Naive thymus-derived CD8-positive, alpha-beta T cell (primary cell): ENCODE measurements at regions not wholly inside any gene's neighbourhood (a gene's known extent, or its start where the extent isn't known, plus 50 kb on each side); places are given as distances from the start of the nearest gene placed in this dataset.
"Not testable (repeated sequence)": the region's sequence is repeated elsewhere in the genome, so short reads cannot be mapped to it uniquely, and the experiment has no call there.

ENCODE experiments used
- ATAC-seq, 2 donors: fragments of 150-1000 bp; cut with Tn5 transposase in 1 of 2; sonication (Bioruptor Pico), chemical (Tn5 transposase) in 1 of 2; 1 replicate in 1 of 2; 2 replicates in 1 of 2; pipeline ENCODE4 v1.10.0; 2021; ENCODE audit warnings: mild to moderate bottlenecking in 2 of 2, moderate library complexity in 2 of 2
- POLR2A ChIA-PET: fragments of 350-600 bp; sonication (Branson Sonifier 250); formaldehyde crosslinking; loops from one replicate; lab custom pipeline; 2021; ENCODE audit warnings: antibody characterized with exemption; lab: Charles Lee
- DNase-seq, 10 donors: peaks; one replicate each; pipeline versions ENCODE4 v3.0.0 to v3.0.0-alpha.2; 2020 to 2022
- H3K27ac Mint-ChIP-seq, 10 donors: one replicate each; pipeline ENCODE4 v1.8.0; 2020 to 2022; ENCODE audit warnings: mild to moderate bottlenecking in 10 of 10, mixed read lengths in 10 of 10, moderate library complexity in 4 of 10, inconsistent platforms in 1 of 10
- H3K27me3 Mint-ChIP-seq, 5 donors: one replicate each; pipeline ENCODE4 v1.8.0; 2021 to 2022; ENCODE audit warnings: mixed read lengths in 5 of 5
- H3K36me3 Mint-ChIP-seq, 3 donors: one replicate each; pipeline ENCODE4 v1.8.0; 2020 to 2022; ENCODE audit warnings: mixed read lengths in 3 of 3, mild to moderate bottlenecking in 2 of 3, inconsistent platforms in 1 of 3
- H3K4me1 Mint-ChIP-seq, 4 donors: one replicate each; pipeline ENCODE4 v1.8.0; 2021 to 2022; ENCODE audit warnings: mixed read lengths in 4 of 4
- H3K4me3 Mint-ChIP-seq, 10 donors: one replicate each; pipeline ENCODE4 v1.8.0; 2020 to 2022; ENCODE audit warnings: mild to moderate bottlenecking in 10 of 10, mixed read lengths in 10 of 10, moderate library complexity in 6 of 10, inconsistent platforms in 1 of 10
- H3K9me3 Mint-ChIP-seq, 9 donors: one replicate each; pipeline ENCODE4 v1.8.0; 2020 to 2022; ENCODE audit warnings: mixed read lengths in 9 of 9, mild to moderate bottlenecking in 3 of 9, inconsistent platforms in 1 of 9, moderate library complexity in 1 of 9

DNA sequence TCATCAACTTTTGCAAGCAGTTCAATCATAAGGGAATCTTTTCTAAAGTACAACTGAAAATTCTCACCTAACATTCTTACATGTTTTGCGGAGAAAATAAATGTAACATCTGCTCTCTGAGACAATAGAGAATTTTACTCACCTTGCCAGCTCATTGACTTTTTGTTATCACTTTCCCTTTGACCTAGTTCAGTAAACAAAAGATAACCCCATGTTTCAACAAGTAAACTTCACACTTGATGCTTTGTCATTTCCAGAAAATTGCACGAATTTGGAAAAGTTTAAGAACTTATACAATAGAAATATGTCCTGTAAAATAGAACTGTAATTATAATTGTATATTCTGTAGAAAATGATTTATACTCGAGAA, 1110.0 kb upstream of the ACVR2A start:
- Mint-ChIP-seq H3K4me1 (no peaks in the 10 kb centered on the region), H3K4me3 (no peak overlapping the region), H3K9me3 (no peaks in the 10 kb centered on the region), H3K27ac (no peak overlapping the region), H3K36me3 (no peaks in the 10 kb centered on the region), H3K27me3 (no peaks in the 10 kb centered on the region)
- POLR2A ChIA-PET: no interaction called here
- no peak for DNase-seq
- ATAC-seq: no peak

GRCh38 chr2:146734042-146734820, 1110.6 kb upstream of the ACVR2A start:
- ATAC-seq (no peak), DNase-seq (no peak)
- no peaks in the 10 kb centered on the region for H3K4me1 Mint-ChIP-seq
- no peaks in the 10 kb centered on the region for H3K27me3 Mint-ChIP-seq
- POLR2A ChIA-PET: no interaction called here
- no peaks in the 10 kb centered on the region for H3K9me3 Mint-ChIP-seq
- no peak overlapping the region for H3K27ac Mint-ChIP-seq
- no peak overlapping the region for H3K4me3 Mint-ChIP-seq
- H3K36me3 Mint-ChIP-seq: no peaks in the 10 kb centered on the region

- ATAC-seq (no peak), DNase-seq (no peak)
- Mint-ChIP-seq H3K27ac (no peak overlapping the region), H3K36me3 (no peaks in the 10 kb centered on the region), H3K4me3 (no peak overlapping the region), H3K4me1 (no peaks in the 10 kb centered on the region), H3K27me3 (no peaks in the 10 kb centered on the region), H3K9me3 (peaks cover 0 to 2% (median 0%) of the 10 kb centered on the region in 9 donors)
- POLR2A ChIA-PET: no interaction called here
These were observed 1113.9 kb upstream of the ACVR2A start for GRCh38 chr2:146730882-146731281.

DNA sequence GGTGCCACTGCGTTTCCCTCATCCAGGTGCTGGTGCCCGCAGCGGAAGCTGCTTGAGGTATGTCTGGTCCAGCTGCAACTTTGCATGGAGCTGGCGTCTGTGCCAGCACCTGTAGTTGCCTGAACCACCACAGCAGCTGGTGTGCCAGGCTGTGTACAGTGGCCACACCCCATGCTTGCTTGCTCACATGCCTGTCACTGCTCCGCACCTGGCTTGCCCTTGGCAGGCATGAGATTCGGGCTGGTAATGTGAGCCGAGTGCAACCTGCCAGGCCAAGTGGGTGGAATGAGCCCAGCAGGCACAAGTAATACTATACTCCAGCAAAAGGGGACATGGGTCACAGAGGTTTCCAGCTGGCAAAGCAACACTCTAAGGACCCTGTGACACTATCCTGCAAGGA, 1123.3 kb upstream of the ACVR2A start:
- POLR2A ChIA-PET: no interaction called here
- Mint-ChIP-seq H3K4me3 (no peak overlapping the region), H3K36me3 (no peaks in the 10 kb centered on the region), H3K9me3 (peaks cover 0 to 10% (median 2%) of the 10 kb centered on the region in 9 donors), H3K4me1 (no peaks in the 10 kb centered on the region), H3K27ac (no peak overlapping the region), H3K27me3 (peaks cover 0 to 5% (median 0%) of the 10 kb centered on the region in 5 donors)
- ATAC-seq: no peak
- no peak for DNase-seq

DNA sequence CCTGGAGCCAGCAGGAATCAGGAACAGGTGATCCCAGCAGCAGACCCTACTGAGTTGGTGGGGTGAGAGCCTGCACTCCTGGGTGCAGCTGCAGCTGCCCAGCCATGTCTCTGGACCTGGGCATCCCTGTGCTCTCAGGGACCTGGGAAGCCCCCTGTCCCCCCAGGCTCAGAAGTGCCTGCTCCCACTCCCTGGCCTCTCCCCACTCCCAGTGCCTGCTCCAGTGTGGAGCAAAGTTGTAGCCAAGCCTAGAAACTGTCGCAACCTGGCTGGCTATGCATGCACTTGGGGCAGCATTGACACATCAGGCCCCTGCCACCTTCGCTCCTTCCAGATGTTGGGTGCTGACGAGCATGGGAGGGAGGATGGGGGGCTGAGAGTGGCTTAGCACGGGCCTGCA, 1124.7 kb upstream of the ACVR2A start:
- Mint-ChIP-seq H3K36me3 (no peaks in the 10 kb centered on the region), H3K27me3 (peaks cover 0 to 5% (median 0%) of the 10 kb centered on the region in 5 donors)

GRCh38 chr2:146716591-146716990, 1128.2 kb upstream of the ACVR2A start:
- Mint-ChIP-seq H3K4me3 (no peak overlapping the region), H3K36me3 (no peaks in the 10 kb centered on the region), H3K9me3 (peaks cover 0 to 14% (median 5%) of the 10 kb centered on the region in 9 donors), H3K27ac (no peak overlapping the region), H3K27me3 (peaks cover 0 to 5% (median 0%) of the 10 kb centered on the region in 5 donors), H3K4me1 (no peaks in the 10 kb centered on the region)
- POLR2A ChIA-PET: no interaction called here
- ATAC-seq (no peak), DNase-seq (no peak)

More for the DNA sequence above, 1124.7 kb upstream of the ACVR2A start:
- Mint-ChIP-seq H3K4me3 (no peak overlapping the region), H3K9me3 (peaks cover 0 to 10% (median 2%) of the 10 kb centered on the region in 9 donors), H3K4me1 (no peaks in the 10 kb centered on the region), H3K27ac (no peak overlapping the region)
- DNase-seq: no peak
- no peak for ATAC-seq
- POLR2A ChIA-PET: no interaction called here

- Mint-ChIP-seq H3K9me3 (peaks cover 3 to 23% (median 8%) of the 10 kb centered on the region in 9 donors), H3K36me3 (no peaks in the 10 kb centered on the region), H3K4me1 (no peaks in the 10 kb centered on the region), H3K27me3 (peaks cover 0 to 3% (median 0%) of the 10 kb centered on the region in 5 donors), H3K4me3 (no peak overlapping the region), H3K27ac (no peak overlapping the region)
- DNase-seq: no peak
- POLR2A ChIA-PET: no interaction called here
- ATAC-seq: no peak
These were observed 1135.8 kb upstream of the ACVR2A start for GRCh38 chr2:146709004-146709403.

DNA sequence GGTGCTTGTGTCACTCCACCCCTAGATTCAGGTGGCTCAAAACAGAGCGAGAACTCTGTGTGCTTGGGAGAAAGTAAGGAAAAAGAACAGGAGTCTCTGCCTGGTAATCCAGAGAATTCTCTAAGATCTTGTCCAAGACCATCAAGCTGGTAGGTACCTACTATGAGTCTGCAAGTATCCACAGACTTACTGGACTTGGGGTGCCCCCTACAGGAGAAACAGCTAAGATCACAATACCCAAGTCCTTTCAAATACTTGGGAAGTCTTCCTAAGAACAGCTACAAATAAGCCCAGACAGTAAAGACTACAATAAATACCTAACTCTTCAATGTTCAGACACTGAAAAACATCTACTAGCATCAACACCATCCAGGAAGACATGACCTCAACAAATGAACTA, 1143.6 kb upstream of the ACVR2A start:
- POLR2A ChIA-PET: no interaction called here
- Mint-ChIP-seq H3K36me3 (peaks cover 0 to 12% (median 0%) of the 10 kb centered on the region in 3 donors), H3K9me3 (peaks cover 5 to 48% (median 30%) of the 10 kb centered on the region in 9 donors), H3K4me1 (no peaks in the 10 kb centered on the region), H3K4me3 (no peak overlapping the region), H3K27ac (no peak overlapping the region), H3K27me3 (no peaks in the 10 kb centered on the region)
- ATAC-seq (no peak), DNase-seq (no peak)

GRCh38 chr2:146697307-146697706, 1147.5 kb upstream of the ACVR2A start:
- Mint-ChIP-seq H3K9me3 (peaks cover 2 to 38% (median 8%) of the 10 kb centered on the region in 9 donors), H3K36me3 (peaks cover 0 to 7% (median 0%) of the 10 kb centered on the region in 3 donors), H3K4me3 (no peak overlapping the region), H3K27ac (no peak overlapping the region), H3K27me3 (no peaks in the 10 kb centered on the region), H3K4me1 (no peaks in the 10 kb centered on the region)
- ATAC-seq: no peak
- POLR2A ChIA-PET: no interaction called here
- no peak for DNase-seq

GRCh38 chr2:146696787-146697186, 1148.0 kb upstream of the ACVR2A start:
- DNase-seq, POLR2A ChIA-PET, H3K4me3 Mint-ChIP-seq, H3K27ac Mint-ChIP-seq, H3K27me3 Mint-ChIP-seq, ATAC-seq, H3K4me1 Mint-ChIP-seq, H3K36me3 Mint-ChIP-seq: not testable (repeated sequence)
- H3K9me3 Mint-ChIP-seq: peaks cover under 1 to 33% (median 4%) of the 10 kb centered on the region in 9 donors

DNA sequence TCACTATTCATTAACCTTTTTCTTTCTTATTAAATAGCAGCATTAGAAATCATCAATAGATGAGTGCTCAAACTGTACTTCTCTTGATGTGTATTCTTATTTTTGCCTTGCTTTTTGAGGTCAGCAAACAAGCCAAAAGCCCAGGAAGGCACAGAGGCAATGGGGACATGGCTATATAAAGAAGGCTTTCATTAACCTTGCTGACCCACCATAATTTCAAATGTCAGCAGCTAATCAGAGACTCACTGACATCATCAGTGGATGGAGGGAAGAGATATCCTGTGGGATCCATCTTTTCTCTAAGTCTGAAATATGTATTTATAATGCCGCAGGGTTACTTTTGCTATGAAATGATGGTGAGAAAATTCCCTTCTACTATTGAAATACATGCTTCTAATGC, 1162.8 kb upstream of the ACVR2A start:
- H3K4me1 Mint-ChIP-seq: no peaks in the 10 kb centered on the region
- POLR2A ChIA-PET: no interaction called here
- H3K9me3 Mint-ChIP-seq: peaks cover 0 to 2% (median 0%) of the 10 kb centered on the region in 9 donors
- ATAC-seq (no peak), DNase-seq (no peak)
- no peaks in the 10 kb centered on the region for H3K36me3 Mint-ChIP-seq
- H3K27me3 Mint-ChIP-seq: peaks cover 0 to 2% (median 0%) of the 10 kb centered on the region in 5 donors
- H3K4me3 Mint-ChIP-seq: no peak overlapping the region
- no peak overlapping the region for H3K27ac Mint-ChIP-seq

- Mint-ChIP-seq H3K27me3 (peaks cover 0 to 2% (median 0%) of the 10 kb centered on the region in 5 donors), H3K36me3 (no peaks in the 10 kb centered on the region), H3K27ac (no peak overlapping the region), H3K4me1 (no peaks in the 10 kb centered on the region), H3K9me3 (peaks cover 0 to 4% (median 0%) of the 10 kb centered on the region in 9 donors), H3K4me3 (no peak overlapping the region)
- ATAC-seq (no peak), DNase-seq (no peak)
- POLR2A ChIA-PET: no interaction called here
These were observed 1166.3 kb upstream of the ACVR2A start for GRCh38 chr2:146678516-146678915.

- peaks cover 0 to 2% (median 0%) of the 10 kb centered on the region in 9 donors for H3K9me3 Mint-ChIP-seq
- no peaks in the 10 kb centered on the region for H3K36me3 Mint-ChIP-seq
- H3K4me1 Mint-ChIP-seq: no peaks in the 10 kb centered on the region
- H3K4me3 Mint-ChIP-seq: no peak overlapping the region
- peaks cover 0 to 2% (median 0%) of the 10 kb centered on the region in 5 donors for H3K27me3 Mint-ChIP-seq
- POLR2A ChIA-PET: no interaction called here
- DNase-seq: no peak
- no peak for ATAC-seq
- no peak overlapping the region for H3K27ac Mint-ChIP-seq
These were observed 1167.5 kb upstream of the ACVR2A start for GRCh38 chr2:146677280-146677679.

DNA sequence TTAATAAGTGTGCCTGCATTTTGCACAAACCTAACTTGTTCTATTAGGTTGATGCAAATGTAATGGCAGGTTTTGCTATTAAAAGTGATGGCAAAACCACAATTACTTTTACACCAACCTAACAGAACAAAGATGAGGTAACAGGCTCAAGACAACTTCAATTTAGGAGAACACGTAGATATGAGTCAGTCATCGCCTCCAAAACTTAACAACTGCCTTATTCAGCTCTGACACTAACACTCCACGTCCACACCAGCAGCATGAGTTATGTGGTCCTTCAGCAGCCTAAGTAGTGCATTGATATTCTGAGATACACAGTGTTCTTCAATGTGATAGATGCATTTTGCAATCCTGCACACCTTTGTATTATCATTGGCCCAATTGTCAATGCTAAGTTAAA, 1175.1 kb upstream of the ACVR2A start:
- no peaks in the 10 kb centered on the region for H3K27me3 Mint-ChIP-seq
- H3K36me3 Mint-ChIP-seq: no peaks in the 10 kb centered on the region
- POLR2A ChIA-PET: no interaction called here
- DNase-seq: no peak
- H3K4me1 Mint-ChIP-seq: no peaks in the 10 kb centered on the region
- no peak overlapping the region for H3K4me3 Mint-ChIP-seq
- no peak overlapping the region for H3K27ac Mint-ChIP-seq
- no peak for ATAC-seq
- peaks cover 0 to 3% (median 0%) of the 10 kb centered on the region in 9 donors for H3K9me3 Mint-ChIP-seq
